HG02763 (cell line): ENCODE measurements at regions not wholly inside any gene's neighbourhood (a gene's known extent, or its start where the extent isn't known, plus 50 kb on each side); places are given as distances from the start of the nearest gene placed in this dataset.
"Not testable (repeated sequence)": the region's sequence is repeated elsewhere in the genome, so short reads cannot be mapped to it uniquely, and the experiment has no call there.

Experiments
- ATAC-seq: cut with Tn5 transposase; IDR thresholded peaks from one replicate; pipeline ENCODE4 v1.9.1; 2021; ENCODE audit warnings: mild to moderate bottlenecking, moderate library complexity; ENCODE audit not compliant: unreplicated experiment

DNA sequence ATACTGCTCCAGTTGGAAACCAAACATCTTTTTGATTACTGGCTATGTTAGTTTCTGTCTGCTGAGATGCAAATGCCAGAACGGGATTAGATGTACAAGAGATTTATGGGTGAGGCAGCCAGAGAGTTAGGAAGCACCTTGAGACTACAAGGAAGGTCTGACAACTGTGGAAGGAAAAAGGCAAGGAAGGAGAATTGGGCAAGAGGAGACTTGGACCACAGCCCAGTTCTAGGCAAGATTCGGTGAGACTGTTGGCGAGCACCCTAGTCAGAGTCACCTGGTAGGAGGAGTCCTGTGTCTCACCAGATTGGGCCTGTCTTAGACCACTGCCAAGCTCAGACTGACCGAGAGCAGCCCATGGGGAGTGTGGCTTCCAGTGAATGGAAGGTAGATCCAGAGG lies 91.8 kb upstream of the F13A1 start:
- ATAC-seq = no peak

DNA sequence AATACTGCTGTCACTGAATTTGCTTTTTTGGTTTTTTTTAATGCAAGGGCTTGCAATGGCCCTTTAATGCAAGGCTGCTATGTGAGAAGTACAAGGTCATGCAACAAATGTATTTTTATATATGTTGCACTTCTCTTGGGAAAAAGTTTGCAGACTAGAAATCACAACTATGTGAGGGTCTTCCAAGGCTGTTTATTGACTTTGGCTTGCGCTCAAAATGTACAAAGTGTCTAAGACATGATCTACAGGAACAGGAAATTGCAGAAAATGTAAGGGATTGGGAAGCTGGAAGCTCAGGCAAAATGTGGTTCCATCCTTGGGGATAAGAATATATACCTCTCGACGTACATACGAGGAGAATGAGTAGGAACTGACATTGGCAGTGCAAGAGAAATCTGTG lies 92.2 kb upstream of the F13A1 start:
- no peak for ATAC-seq

DNA sequence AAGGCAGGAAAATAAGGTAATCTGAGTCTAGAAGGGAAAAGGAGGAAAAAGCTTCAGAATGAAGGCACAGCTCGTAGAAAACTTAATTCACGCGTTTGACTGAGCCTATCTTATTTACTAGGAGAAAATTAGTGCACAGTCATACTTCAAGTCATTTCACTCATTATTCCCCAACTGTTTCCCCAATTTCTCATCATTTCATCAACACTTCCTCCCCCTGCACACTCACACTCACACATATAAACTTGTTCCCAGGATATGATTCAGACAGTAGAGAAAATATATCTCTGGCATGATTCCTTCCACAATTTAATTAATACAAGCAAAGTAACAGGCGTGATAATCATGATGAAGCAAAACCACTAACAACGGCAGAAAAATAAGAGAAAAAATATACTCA lies 94.5 kb upstream of the F13A1 start:
- no peak for ATAC-seq

DNA sequence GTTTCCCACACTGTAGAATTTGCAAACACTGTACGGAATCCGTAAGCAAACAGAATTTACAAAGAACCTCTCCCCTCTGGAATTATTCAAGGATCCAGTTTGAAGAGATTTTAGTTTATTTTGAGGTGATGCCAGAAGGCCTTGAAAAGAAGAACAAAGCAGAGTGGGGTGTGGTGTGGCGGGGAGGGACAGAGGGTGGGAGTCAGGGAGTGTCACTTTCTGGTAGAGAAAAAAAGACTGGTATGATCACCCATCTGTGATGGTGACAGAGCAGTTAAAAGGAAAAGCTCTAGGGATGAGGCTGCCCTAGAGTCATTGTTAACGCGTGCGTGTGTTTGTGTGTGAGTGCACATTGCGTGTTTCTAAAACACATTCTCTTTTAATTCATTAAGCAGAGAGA lies 97.0 kb upstream of the F13A1 start:
- ATAC-seq = no peak

DNA sequence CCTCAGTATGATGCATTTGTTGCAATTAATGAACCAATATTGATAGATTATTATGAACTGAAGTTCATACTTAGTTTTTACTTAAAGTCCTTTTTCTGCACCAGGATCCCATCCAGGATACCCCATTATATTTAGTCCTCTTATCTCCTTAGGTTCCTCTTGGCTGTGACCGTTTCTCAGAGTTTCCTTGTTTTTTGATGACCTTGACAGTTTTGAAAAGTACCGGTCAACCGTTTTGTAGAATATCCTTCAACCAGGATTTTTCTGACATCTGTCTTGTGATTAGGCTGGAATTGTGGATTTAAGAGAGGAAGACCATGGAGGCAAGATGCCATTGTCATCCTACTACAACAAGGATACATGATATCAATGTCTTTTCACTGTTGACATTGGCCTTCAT lies 98.0 kb upstream of the F13A1 start:
- ATAC-seq = no peak

DNA sequence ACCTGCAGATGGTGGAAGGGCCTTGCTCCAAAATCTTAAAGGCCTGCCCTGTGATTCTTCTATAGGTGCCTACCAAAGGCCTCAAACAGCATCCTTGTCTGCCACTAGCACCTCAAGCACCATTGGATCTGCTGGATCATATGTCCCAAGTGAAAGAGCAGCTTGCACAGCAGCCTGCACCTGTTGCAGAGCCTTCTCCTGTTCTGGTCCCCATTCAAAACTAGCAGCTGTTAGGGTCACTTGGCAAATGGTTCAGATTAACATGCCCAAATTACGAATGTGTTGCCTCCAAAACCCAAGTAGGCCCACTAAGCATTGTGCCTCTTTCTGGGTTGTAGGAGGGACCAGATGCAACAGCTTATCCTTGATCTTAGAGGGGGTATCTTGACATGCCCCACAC lies 99.6 kb upstream of the F13A1 start:
- no peak for ATAC-seq

DNA sequence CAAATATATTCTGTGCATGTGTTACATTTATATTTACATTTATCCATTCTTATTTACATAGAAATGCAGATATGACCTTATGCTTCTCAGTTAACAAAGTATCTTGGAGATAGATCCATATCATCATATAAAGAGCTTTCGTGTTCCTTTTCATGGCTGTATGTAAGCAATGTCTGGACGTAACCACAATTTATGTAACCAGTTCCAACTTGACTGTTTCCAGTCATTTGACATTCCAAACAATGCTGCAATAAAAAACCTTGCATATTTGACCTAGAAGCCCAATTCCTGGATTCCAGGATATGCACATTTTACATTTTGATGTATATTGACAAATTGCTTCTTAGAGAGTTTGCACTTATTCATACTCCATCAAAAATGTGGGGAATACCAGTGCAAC lies 113.7 kb upstream of the F13A1 start:
- ATAC-seq = no peak

DNA sequence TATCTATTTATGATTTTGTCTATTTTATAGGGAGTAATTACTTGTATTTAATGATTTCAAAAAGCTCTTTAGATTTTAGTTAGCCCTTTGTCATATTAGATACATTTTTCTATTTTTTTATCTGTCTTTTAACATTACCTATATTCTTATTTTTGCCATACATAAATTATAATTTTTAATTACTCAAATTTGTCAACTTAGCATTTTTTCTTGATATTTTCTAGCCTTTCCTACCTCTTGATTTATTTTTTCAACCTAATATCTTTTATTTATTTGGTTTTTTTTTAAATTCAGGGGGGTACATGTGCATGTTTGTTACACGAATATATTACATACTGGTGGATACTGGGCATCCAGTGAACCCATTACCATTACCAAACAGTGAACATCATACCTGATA lies 114.3 kb upstream of the F13A1 start:
- no peak for ATAC-seq

DNA sequence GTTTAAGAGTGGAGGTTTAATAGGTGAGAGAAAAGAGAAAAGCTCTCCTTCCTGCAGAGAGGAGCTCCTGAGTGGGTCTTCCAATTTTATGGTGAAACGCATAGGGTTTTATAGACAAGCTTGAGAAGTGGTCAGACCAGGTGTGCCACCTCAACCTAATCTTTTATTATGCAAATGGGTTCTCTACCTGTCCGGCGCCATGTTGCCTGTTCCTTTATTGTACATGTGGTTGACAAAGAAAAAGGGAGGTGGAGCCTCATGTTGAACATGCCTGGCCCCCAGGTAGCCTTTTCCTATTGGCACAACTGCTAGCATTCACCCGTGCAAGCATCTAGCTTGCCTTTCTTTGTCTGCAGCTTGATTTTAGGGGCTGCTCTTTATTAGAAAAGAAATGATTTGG lies 115.9 kb upstream of the F13A1 start:
- ATAC-seq = no peak

DNA sequence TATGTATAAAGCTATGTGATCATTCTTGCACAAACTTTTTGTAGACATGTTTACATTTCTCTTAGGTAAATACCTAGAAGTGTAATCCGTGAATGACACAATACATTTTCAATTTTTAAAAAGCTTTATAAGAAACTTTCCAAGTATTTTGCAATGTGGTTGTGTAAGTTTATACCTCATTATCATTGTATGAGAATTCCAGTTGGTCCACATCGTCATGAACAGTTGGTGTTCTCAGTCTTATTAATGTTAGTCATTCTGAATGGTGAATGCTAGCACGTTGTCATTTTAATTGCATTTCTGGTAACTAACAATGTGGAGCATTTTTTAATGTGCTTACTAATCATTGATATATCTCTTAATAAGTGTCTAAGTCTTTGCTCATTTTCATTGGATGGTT lies 116.5 kb upstream of the F13A1 start:
- ATAC-seq = no peak

DNA sequence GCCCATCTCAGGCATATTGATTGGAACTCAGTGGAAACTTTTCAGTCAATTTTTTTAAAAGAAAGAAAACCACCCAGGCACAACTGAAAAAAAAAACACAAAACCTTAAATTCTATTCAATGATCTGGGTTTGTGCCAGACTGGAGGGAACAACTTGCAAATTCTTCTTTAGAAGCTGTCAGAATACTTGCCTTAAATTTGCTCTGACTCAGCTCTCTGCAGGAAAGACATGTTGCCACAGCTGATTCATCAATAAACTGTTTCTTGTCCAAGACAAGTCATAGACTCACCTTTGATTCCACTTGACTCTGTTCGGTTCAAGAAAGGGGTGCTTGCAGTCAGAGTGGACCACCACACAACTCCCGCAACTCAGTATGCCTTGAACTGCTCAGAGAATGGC lies 117.8 kb upstream of the F13A1 start:
- no peak for ATAC-seq

DNA sequence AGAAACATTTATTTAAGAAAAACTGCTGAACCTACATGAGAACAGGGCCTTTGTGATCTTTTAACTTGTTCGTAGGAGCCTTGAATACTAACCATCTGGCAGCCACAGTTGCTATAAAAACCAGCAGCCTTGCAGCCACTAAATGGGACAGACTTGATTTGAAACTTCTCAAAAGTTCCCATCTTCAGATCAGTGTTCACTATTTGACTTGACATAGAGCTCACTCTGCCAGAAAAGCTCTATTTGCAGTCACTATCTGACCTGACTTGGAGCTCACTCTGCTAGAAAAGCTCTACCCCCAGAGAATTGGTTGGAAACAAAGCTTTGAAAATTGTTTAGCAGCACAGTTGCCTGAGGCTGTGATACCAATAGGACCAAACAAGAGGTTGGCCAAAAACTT lies 119.3 kb upstream of the F13A1 start:
- ATAC-seq = no peak

DNA sequence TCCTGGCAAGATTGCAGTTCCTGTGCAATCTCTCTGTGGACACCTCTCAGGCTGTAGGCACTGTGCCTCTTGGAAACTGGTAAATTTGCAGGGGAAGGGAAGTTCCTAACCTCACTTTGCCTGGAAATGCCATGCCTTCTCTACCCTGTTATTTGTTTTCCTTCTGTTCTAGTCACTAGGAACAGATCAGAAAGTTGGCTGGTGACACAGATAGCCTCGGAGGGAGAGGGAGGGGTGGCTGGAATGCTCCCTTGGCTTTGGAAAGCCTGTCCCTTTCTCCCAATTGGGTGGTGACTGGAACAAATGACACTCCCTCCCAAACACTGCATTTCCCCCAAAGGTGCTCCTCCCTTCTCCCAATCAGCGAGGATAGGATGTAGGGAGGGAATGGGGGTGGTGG lies 131.5 kb upstream of the F13A1 start:
- no peak for ATAC-seq

DNA sequence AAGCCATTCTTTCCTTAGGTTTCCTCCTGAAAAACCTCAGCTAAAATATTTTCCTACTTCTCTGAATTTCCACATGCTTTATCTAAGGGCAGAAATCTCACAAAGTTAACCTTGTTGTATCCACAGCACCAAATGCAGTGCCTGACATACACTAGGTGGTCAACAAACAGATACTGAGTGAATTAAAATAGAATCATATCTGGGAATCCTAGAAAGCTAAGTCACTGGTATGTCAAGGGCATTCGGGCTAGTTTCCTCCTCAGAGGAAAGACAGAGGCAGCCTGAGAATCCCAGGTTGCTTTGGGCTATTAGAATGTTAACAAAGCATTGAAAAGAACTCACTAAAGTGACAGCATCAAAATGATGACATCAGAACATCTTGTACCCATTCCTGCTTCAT lies 132.7 kb upstream of the F13A1 start:
- no peak for ATAC-seq

DNA sequence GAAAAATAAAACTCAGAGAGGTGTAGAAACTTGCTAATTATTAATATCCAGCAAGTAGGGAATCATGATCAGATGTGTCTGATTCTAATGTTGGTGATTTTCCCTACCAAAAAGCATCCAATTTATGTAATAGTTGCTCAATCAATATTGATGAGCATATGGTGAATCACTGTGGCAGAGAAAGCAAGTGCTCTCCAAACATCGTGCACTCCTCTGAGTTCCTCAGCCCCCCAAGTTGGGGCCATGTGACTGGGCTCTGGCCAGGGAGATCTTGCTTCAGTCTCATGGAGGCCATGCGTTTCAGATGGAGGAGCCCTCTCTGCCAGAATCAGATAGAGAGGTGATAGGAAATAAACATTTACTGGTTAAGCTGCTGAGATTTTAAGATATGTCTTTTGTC lies 133.2 kb upstream of the LY86 start:
- no peak for ATAC-seq

DNA sequence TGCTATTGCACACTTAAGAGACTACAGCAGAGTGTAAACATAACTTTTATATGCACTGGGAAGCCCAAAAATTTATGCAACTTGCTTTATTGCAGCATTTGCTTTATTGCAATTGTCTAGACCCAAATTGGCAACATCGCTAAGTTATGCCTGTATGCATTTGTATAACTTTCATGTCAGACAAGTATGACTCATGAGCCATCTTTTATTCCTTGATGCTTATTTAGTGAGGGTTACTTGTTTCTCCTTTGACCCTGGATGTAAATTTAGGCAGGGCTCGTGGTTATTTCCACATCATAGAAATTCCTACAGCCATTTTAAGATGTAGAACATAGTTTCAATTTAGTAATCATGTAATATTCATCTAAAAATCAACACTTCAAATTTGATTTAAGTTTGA lies 130.3 kb upstream of the LY86 start:
- no peak for ATAC-seq

DNA sequence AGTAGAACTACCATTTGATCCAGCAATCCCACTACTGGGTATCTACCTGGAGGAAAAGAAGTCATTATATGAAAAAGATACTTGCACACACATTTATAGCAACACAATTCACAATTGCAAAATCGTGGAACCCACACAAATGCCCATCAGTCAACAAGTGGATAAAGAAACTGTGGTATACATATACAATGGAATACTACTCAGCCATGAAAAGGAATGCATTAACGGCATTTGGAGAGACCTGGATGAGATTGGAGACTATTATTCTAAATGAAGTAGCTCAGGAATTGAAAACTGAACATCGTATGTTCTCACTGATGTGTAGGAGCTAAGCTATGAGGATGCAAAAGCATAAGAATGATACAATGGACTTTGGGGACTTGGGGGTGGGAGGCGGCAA lies 128.6 kb upstream of the LY86 start:
- not testable (repeated sequence) for ATAC-seq

DNA sequence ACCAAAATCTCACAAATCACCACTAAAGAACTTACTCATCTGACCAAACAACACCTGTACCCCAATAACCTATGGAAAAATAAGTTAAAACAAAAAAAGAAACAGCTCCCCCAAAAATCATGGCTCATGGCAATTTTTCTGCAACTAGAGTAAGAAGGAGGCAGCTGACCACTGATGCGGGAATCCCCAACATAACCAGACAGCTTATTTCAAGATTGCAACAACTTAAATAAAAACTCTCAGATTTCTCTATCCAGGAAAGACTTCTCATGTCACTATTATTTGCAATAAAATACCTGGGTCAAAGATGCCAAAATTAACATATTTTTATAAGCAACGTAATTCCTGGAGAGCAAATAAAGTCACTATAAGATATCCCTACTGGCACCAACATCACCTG lies 128.1 kb upstream of the LY86 start:
- ATAC-seq = no peak

DNA sequence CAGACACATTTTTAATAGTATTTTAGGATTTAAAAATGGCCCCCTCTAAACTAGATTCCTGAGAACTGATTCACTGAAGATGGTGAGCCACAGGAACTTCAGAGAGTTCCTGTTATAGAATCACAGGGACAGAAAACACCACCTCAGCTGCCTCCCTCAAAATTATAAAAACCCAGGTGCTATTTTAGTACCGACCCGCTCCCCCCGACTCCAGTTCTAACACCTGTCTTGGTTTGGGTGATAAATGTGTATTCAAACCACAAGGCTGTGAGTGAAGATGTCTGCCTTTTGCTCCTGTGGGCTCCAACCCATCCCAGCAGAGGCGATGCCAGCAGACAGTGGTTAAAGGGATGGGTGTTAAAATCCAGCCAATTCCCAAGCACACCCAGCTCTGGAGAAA lies 127.4 kb upstream of the LY86 start:
- ATAC-seq = no peak

DNA sequence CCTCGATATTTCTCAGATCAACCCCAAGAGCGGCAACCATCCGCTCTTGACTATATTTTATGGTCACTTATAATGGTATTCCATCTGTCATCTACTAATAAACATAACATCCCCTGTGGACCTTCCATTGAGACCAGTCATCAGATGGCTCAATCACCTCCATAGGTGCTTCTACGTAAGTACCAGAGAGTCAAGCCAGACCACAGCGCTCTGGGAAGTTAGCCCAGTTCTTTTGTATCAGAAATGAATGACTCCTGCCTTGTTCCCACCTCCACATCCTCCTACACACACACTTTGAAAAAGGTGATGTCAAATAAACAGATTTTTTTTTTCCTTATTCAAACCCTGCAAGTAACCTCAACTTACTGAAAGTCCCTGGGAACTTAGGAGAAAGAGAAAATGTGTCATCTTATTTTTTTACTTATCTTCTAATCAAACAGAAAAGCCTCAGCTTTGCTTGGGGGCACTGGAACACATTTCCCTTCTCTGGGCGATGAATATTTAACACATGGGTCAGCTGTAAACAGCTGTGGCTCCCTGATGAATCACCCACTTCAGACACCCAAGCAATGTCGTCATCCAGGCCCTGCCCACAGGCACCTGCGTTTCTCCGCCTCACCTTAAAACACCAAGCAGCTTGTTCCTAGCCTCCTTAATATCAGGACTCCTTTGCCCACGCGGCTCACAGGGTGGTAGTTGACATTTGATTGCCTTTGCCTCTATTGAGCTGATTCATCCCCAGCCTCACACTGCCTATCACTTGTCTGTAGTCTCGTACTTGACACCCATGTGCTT lies 121.4 kb upstream of the LY86 start:
- no peak for ATAC-seq

DNA sequence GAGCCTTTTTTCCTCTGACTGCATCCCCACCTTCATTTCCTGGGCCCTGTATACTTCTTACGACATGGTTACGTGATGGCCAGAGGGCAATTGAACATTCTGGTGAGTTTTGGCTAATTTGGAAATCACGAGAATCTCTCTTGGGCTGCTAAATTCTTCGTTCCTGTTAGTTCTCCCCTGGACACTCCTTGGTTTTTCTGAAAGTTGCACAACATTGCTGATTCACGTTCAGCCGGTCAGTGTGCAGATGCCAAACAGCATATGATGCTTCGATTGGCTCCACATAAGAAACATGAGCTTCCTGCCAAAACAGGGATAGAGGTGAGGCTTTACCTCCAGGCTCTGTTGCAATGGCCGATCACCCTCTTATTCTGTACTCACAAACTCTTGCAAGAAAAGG lies 119.4 kb upstream of the LY86 start:
- no peak for ATAC-seq

DNA sequence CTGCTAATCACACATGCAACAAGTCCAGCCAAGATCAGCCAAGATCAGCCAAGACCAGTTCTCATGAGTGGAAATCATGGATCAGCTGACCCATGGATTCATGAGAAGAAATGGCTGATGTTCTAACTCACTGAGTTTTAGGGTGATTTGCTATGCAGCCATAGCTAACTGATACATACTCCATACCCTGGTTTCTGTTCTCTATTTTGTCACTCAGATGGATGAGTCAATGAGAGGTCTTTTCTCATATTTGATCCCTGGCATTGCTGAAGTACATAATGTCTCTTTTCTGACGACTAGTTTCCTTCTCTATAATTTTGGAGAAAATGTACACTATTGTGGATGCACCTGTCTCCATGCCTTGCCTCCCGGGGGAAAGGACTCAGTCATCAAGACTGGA lies 118.4 kb upstream of the LY86 start:
- no peak for ATAC-seq

DNA sequence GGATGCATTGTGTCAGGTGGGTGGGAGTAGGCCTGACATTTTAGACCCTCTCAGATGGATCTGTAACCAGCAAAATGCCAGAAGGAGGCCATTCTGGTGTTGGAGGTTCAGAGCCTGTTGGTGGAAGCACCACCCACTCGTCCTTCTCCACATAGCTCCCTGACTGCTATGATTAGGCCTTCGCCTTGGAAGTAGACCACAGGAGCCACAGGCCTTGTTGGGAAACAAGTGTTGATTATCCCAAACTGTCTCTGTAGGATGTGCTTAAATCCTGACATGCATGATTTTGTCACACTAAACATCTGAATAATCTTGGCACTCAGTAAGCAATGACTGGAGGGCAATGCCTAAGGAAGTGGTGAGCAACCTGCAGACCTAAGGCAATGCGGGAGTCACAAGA lies 117.2 kb upstream of the LY86 start:
- no peak for ATAC-seq
